ENCODE measurements at regions not wholly inside any gene's neighbourhood (a gene's known extent, or its start where the extent isn't known, plus 50 kb on each side); places are given as distances from the start of the nearest gene placed in this dataset.

DNA sequence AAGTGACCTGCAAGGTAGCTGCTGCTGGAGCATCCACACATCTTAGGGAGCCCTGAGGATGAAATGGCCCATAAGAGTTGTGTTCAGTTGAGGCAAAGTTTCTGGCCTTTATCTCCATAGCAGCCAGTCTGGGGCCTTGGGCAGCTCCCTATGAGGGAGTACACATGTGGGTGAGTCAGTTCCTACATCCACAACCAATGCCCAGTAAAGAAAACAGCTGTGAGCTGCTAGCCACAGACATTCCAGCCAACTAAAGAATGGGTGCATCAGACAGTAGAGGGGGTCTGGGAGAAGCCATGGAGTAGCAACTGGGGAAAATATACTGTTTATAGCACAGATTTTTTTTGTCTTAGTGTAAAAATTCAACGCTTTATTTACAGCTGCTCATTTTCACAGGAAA is 720.7 kb downstream of the TLE1 start:
- Histone ChIP-seq H3K9me3 (peaks cover 0 to 6% (median 0%) of the 10 kb centered on the region in 3 donors), H3K4me3 (no peak overlapping the region), H3K36me3 (no peaks in the 10 kb centered on the region), H3K4me1 (no peaks in the 10 kb centered on the region), H3K27me3 (no peaks in the 10 kb centered on the region), H3K27ac (no peak overlapping the region)
- WGBS, 2 donors (ENCODE audit: low coverage in 1 of 2) = 100% methylated on average over 1 of the region's 1 CpG
- TF ChIP-seq EP300 (IDR thresholded peaks at IDR 0.05) = no peak
- TF ChIP-seq POLR2AphosphoS5 (IDR thresholded peaks at IDR 0.05) = no peak
- no peak for ATAC-seq

DNA sequence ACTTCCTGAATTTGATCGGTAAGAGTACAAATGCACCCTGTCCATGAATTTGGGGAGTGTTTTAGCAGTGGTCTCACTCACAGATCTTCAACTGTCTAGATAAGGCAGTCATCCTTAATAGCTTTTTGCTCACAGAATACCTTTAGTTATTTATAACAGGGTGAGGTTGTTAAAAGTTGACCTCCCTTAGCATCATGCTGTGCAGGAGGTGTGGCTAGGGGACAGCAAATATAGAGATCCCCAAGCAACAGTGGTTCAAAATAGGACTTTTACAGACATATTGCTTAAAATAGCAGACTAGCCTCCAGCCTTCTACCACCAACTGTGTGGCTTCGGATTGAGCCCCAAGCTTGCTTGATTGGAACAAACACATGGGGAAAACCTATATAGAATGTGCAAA is 724.4 kb downstream of the TLE1 start:
- H3K27ac ChIP-seq = no peak overlapping the region
- no peaks in the 10 kb centered on the region for H3K27me3 ChIP-seq
- no peaks in the 10 kb centered on the region for H3K4me1 ChIP-seq
- no peak for TF ChIP-seq EP300 (IDR thresholded peaks at IDR 0.05)
- TF ChIP-seq, protein P1, sequence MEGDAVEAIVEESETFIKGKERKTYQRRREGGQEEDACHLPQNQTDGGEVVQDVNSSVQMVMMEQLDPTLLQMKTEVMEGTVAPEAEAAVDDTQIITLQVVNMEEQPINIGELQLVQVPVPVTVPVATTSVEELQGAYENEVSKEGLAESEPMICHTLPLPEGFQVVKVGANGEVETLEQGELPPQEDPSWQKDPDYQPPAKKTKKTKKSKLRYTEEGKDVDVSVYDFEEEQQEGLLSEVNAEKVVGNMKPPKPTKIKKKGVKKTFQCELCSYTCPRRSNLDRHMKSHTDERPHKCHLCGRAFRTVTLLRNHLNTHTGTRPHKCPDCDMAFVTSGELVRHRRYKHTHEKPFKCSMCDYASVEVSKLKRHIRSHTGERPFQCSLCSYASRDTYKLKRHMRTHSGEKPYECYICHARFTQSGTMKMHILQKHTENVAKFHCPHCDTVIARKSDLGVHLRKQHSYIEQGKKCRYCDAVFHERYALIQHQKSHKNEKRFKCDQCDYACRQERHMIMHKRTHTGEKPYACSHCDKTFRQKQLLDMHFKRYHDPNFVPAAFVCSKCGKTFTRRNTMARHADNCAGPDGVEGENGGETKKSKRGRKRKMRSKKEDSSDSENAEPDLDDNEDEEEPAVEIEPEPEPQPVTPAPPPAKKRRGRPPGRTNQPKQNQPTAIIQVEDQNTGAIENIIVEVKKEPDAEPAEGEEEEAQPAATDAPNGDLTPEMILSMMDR (IDR thresholded peaks at IDR 0.05) = no peak
- TF ChIP-seq POLR2AphosphoS5 (IDR thresholded peaks at IDR 0.05) = no peak
- TF ChIP-seq POLR2A (IDR thresholded peaks at IDR 0.05) = no peak
- ATAC-seq = no peak
- H3K36me3 ChIP-seq = no peaks in the 10 kb centered on the region
- H3K9me3 ChIP-seq = no peaks in the 10 kb centered on the region
- WGBS, 2 donors (ENCODE audit: low coverage in 1 of 2) = 66 to 70% methylated on average over 2 of the region's 2 CpGs
- no peak overlapping the region for H3K4me3 ChIP-seq

- ATAC-seq = no peak
- WGBS, 2 donors (ENCODE audit: low coverage in 1 of 2) = 65 to 67% methylated on average over 3 to 4 of the region's 4 CpGs
- Histone ChIP-seq H3K4me1 (no peaks in the 10 kb centered on the region), H3K9me3 (no peaks in the 10 kb centered on the region), H3K36me3 (no peaks in the 10 kb centered on the region), H3K27me3 (no peaks in the 10 kb centered on the region), H3K27ac (no peak overlapping the region), H3K4me3 (no peak overlapping the region)
- TF ChIP-seq, protein P1 (IDR thresholded peaks at IDR 0.05) = no peak
- TF ChIP-seq EP300 (IDR thresholded peaks at IDR 0.05) (no peak), POLR2AphosphoS5 (IDR thresholded peaks at IDR 0.05) (no peak), POLR2A (IDR thresholded peaks at IDR 0.05) (no peak)
Measured at GRCh38 chr9:80964374-80964773, 725.0 kb downstream of the TLE1 start.

DNA sequence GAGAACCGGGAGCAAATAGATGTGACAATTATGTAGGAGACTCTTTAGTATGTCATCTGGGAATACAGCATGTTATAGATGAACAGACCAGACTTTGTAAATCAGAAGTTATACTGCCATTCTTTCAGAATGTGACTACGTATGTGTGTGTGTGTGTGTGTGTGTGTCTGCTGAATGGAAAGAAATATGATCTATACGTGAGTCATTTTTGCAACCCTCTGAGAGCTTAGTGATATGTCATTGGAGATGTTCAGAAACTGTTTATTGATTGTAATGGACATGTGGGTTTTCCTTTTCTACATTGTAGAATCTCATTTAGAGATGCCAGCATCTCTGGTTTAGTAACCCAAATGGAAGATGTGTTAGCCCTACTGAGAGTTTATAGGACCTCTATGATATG is 731.5 kb downstream of the TLE1 start:
- Histone ChIP-seq H3K4me1 (no peaks in the 10 kb centered on the region), H3K9me3 (no peaks in the 10 kb centered on the region), H3K4me3 (no peak overlapping the region), H3K27me3 (no peaks in the 10 kb centered on the region), H3K36me3 (no peaks in the 10 kb centered on the region), H3K27ac (no peak overlapping the region)
- no peak for ATAC-seq
- 76 to 85% methylated on average over 2 to 3 of the region's 3 CpGs for WGBS, 2 donors (ENCODE audit: low coverage in 1 of 2)
- no peak for TF ChIP-seq POLR2A (IDR thresholded peaks at IDR 0.05)

DNA sequence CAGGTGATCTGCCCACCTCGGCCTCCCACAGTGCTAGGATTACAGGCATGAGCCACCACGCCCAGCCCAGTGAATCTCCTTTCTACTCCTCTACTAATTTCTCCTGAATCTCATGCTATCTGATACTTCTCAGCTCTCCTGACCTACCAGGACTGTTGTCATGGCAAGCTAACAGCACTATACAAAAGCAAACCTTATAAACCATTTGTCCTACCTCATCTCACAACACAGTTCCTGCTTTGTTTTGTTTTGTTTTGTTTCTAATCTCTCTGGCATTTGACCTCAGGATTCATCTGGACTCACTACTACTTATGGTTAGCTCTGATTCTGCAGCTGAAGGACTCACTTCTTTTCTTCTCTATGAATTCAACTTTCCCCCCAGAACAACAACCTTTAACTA is 734.8 kb downstream of the TLE1 start:
- WGBS, 2 donors (ENCODE audit: low coverage in 1 of 2) = 67 to 100% methylated on average over 1 to 2 of the region's 2 CpGs

GRCh38 chr9:80952363-80952922 is 736.9 kb downstream of the TLE1 start:
- no peaks in the 10 kb centered on the region for H3K27me3 ChIP-seq
- no peaks in the 10 kb centered on the region for H3K36me3 ChIP-seq
- H3K27ac ChIP-seq = no peak overlapping the region
- 73 to 89% methylated on average over 4 to 5 of the region's 5 CpGs for WGBS, 2 donors (ENCODE audit: low coverage in 1 of 2)
- no peak overlapping the region for H3K4me3 ChIP-seq
- H3K4me1 ChIP-seq = peaks cover 0 to 16% (median 5%) of the 10 kb centered on the region in 3 donors
- no peak for ATAC-seq
- H3K9me3 ChIP-seq = no peaks in the 10 kb centered on the region
- TF ChIP-seq POLR2A (IDR thresholded peaks at IDR 0.05) = no peak
- no peak for TF ChIP-seq POLR2AphosphoS5 (IDR thresholded peaks at IDR 0.05)
- TF ChIP-seq EP300 (IDR thresholded peaks at IDR 0.05) = no peak
- TF ChIP-seq, protein P1 (IDR thresholded peaks at IDR 0.05) = no peak

More for the DNA sequence above, 734.8 kb downstream of the TLE1 start:
- H3K36me3 ChIP-seq = no peaks in the 10 kb centered on the region
- H3K4me3 ChIP-seq = no peak overlapping the region
- TF ChIP-seq POLR2A (IDR thresholded peaks at IDR 0.05) (no peak), POLR2AphosphoS5 (IDR thresholded peaks at IDR 0.05) (no peak), EP300 (IDR thresholded peaks at IDR 0.05) (no peak)
- TF ChIP-seq, protein P1 (IDR thresholded peaks at IDR 0.05) = no peak
- no peaks in the 10 kb centered on the region for H3K4me1 ChIP-seq
- H3K27me3 ChIP-seq = no peaks in the 10 kb centered on the region
- ATAC-seq = no peak
- no peaks in the 10 kb centered on the region for H3K9me3 ChIP-seq
- no peak overlapping the region for H3K27ac ChIP-seq
